HL-60 (cell line): ENCODE measurements at regions not wholly inside any gene's neighbourhood (a gene's known extent, or its start where the extent isn't known, plus 50 kb on each side); places are given as distances from the start of the nearest gene placed in this dataset.

Source experiments
- CTCF ChIP-seq: IDR thresholded peaks from one replicate; pipeline ENCODE4 v1.5.1; 2011; ENCODE audit warnings: low read length, control low read depth, inconsistent platforms; ENCODE audit not compliant: insufficient read depth
- GABPA ChIP-seq: IDR thresholded peaks from 2 replicates; pipeline ENCODE4 v1.6.1; 2012; ENCODE audit warnings: low read depth

GRCh38 chr14:39562175-39562574, 129.9 kb upstream of the FBXO33 start:
- no peak for TF ChIP-seq CTCF
- TF ChIP-seq GABPA: no peak
